Colonic mucosa (tissue), 4 donors: ENCODE measurements at regions not wholly inside any gene's neighbourhood (a gene's known extent, or its start where the extent isn't known, plus 50 kb on each side); places are given as distances from the start of the nearest gene placed in this dataset.

Source experiments
- DNase-seq: peaks from one replicate; pipeline ENCODE4 v3.0.0-alpha.2; 2020
- H3K27ac ChIP-seq: fragments of 200-600 bp; one replicate; pipeline ENCODE4 v1.8.0; 2021
- H3K27me3 ChIP-seq: fragments of 200-600 bp; one replicate; pipeline ENCODE4 v1.8.0; 2021
- H3K36me3 ChIP-seq: fragments of 200-600 bp; one replicate; pipeline ENCODE4 v1.8.0; 2021
- H3K4me1 ChIP-seq: fragments of 200-600 bp; one replicate; pipeline ENCODE4 v1.8.0; 2021; ENCODE audit warnings: mild to moderate bottlenecking
- H3K4me3 ChIP-seq: fragments of 200-600 bp; one replicate; pipeline ENCODE4 v1.8.0; 2021
- H3K9ac ChIP-seq, 2 donors: one replicate each; pipeline ENCODE4 v1.7.0; 2013; ENCODE audit warnings: control low read depth in 2 of 2, low read depth in 2 of 2, low read length in 2 of 2
- H3K9me3 ChIP-seq: fragments of 200-600 bp; one replicate; pipeline ENCODE4 v1.8.0; 2021
- intact Hi-C: fragments of 100-400 bp; cut with DNase I; formaldehyde crosslinking; loops from one replicate; pipeline ENCODE4 v1.14.1; 2022
- TF ChIP-seq, protein P1 (sequence below): fragments of 200-600 bp; IDR thresholded peaks from one replicate; pipeline ENCODE4 v1.8.0; 2022; ENCODE audit warnings: antibody characterized with exemption, mild to moderate bottlenecking
- donor health status: healthy.
- donor health status: DM: no; HTN: no; CAD: no.
- donor health status: DM: no; HTN: no; CAD: no.

DNA sequence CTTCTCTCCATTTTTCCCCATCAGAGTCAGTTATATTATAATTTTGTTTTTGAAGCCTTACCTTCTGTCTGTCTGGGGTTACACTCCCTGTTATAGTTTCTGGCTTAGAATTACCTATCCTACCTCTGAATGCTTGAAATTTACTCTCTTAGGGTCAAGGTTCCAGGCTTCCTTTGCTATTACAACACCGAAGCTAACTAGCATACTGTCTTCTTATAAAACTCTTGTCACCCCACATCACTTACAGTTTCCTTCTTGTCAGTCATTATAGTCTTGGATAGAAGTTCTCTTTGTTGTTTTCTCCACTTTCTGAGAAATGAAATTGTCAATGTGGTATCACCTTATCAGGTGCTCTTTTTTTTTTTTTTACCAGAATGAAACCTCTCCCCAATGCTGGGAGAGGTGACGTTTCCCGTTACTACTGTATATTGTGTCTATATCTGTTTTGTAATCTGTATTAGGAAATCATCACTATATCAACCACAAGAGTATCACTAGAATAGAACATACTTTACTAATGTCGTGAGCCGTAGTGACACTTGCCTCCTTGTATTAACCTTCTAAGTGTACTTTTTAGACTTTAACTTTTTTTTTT is 69.2 kb upstream of the PSMA6 start:
- H3K27me3 ChIP-seq: no peaks in the 10 kb centered on the region
- intact Hi-C loops: no loop called here
- TF ChIP-seq, protein P1, sequence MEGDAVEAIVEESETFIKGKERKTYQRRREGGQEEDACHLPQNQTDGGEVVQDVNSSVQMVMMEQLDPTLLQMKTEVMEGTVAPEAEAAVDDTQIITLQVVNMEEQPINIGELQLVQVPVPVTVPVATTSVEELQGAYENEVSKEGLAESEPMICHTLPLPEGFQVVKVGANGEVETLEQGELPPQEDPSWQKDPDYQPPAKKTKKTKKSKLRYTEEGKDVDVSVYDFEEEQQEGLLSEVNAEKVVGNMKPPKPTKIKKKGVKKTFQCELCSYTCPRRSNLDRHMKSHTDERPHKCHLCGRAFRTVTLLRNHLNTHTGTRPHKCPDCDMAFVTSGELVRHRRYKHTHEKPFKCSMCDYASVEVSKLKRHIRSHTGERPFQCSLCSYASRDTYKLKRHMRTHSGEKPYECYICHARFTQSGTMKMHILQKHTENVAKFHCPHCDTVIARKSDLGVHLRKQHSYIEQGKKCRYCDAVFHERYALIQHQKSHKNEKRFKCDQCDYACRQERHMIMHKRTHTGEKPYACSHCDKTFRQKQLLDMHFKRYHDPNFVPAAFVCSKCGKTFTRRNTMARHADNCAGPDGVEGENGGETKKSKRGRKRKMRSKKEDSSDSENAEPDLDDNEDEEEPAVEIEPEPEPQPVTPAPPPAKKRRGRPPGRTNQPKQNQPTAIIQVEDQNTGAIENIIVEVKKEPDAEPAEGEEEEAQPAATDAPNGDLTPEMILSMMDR: no peak
- H3K9me3 ChIP-seq: no peaks in the 10 kb centered on the region
- H3K9ac ChIP-seq: no peak overlapping the region
- H3K27ac ChIP-seq: no peak overlapping the region
- DNase-seq: no peak
- H3K4me1 ChIP-seq: no peaks in the 10 kb centered on the region
- H3K4me3 ChIP-seq: no peak overlapping the region
- no peaks in the 10 kb centered on the region for H3K36me3 ChIP-seq

DNA sequence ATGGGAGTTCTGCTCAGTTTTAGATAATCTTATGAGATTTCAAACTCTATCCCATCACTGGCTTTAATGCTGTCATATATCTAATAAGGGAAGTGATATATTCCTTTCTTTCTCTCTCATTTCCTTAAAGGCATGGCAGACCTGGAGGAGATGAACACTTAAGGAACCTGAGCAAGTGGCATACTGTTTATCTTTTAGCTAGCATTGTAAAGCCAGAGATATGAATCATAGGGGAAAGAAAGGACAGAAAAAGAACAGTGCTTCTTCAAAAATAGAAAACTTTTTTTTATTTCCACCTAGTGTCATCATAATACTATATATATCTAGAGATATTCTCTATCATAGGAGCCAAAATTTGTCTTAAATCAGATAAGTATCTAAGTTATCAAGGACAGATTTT is 68.3 kb upstream of the PSMA6 start:
- Histone ChIP-seq H3K36me3 (no peaks in the 10 kb centered on the region), H3K4me3 (no peak overlapping the region), H3K27me3 (no peaks in the 10 kb centered on the region), H3K27ac (no peak overlapping the region), H3K9ac (no peak overlapping the region), H3K9me3 (no peaks in the 10 kb centered on the region), H3K4me1 (no peaks in the 10 kb centered on the region)
- TF ChIP-seq, protein P1: no peak
- DNase-seq: no peak
- intact Hi-C loops: no loop called here

DNA sequence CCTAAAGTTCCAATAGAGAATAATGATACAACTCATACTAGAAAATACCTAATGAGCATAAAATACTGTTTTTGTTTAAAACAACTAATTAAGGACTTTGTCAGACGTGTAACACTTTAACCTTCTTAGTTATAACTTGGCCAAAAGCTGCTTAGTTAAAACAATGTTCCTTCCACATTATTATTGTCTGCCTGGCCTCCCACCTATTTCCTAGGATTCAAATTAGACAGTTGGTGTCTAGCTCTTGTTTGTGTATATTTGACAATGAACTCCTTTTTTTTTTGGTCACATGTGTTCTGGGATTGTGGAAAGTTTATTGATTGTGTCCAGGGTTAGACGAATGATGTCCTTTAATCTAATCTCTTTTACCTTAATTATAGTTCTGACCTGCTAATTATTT is 67.6 kb upstream of the PSMA6 start:
- TF ChIP-seq, protein P1: no peak
- H3K27ac ChIP-seq: no peak overlapping the region

DNA sequence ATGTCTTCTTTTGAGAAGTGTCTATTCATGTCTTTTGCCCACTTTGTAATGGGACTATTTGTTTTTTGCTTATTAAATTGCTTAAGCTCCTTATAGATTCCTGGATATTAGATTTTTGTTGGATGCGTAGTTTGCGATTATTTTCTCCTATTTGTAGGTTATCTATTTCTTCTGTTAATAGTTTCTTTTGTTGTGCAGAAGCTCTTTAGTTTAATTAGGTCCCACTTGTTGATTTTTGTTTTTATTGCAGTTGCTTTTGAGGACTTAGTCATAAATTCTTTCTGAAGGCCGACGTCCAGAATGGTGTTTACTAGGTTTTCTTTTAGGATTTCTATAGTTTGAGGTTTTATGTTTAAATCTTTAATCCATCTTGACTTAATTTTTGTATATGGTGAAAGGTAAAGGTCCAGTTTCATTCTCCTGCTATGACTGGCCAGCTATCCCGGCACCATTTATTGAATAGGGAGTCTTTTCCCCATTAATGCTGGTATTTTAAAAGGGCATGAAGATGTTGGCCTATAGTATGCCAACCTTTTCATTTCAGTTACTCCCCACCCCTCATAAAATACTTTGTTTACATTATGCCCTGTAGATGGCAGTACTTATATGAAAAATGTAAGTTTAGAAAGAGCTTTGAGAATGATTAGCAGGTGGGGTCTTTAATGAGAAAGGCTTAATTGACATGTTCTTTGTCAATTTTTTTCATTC is 62.9 kb upstream of the PSMA6 start:
- no peak overlapping the region for H3K4me3 ChIP-seq
- no peaks in the 10 kb centered on the region for H3K4me1 ChIP-seq
- no peak overlapping the region for H3K27ac ChIP-seq
- H3K9ac ChIP-seq: no peak overlapping the region
- DNase-seq: no peak
- TF ChIP-seq, protein P1: peak; percentile 13
- H3K9me3 ChIP-seq: no peaks in the 10 kb centered on the region
- intact Hi-C loops: no loop called here
- no peaks in the 10 kb centered on the region for H3K36me3 ChIP-seq
- no peaks in the 10 kb centered on the region for H3K27me3 ChIP-seq

More for the DNA sequence above, 67.6 kb upstream of the PSMA6 start:
- intact Hi-C loops: no loop called here
- Histone ChIP-seq H3K27me3 (no peaks in the 10 kb centered on the region), H3K9ac (no peak overlapping the region), H3K36me3 (no peaks in the 10 kb centered on the region), H3K4me1 (no peaks in the 10 kb centered on the region), H3K4me3 (no peak overlapping the region), H3K9me3 (no peaks in the 10 kb centered on the region)
- no peak for DNase-seq

DNA sequence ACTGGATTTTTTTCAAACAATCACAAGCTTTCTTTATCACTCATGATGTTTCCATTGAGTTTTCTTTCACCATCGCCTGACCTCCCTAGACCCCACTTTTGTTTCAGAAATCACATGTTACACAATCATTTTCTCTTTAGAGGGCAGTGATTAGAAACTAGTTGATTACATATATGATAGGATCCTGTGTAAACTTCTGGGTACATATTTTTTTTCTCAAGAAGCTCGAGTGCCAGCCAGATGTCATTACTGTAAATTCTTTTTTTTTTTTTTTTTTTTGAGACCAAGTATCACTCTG is 62.4 kb upstream of the PSMA6 start:
- Histone ChIP-seq H3K4me1 (no peaks in the 10 kb centered on the region), H3K9ac (no peak overlapping the region), H3K36me3 (no peaks in the 10 kb centered on the region), H3K27ac (no peak overlapping the region), H3K4me3 (no peak overlapping the region), H3K9me3 (no peaks in the 10 kb centered on the region), H3K27me3 (no peaks in the 10 kb centered on the region)
- TF ChIP-seq, protein P1: no peak
- no peak for DNase-seq
- intact Hi-C loops: loop anchor here (5.0 kb wide), 1 partner anchor 183 kb away; no protein-coding TSS in a partner anchor
